ENCODE measurements at regions not wholly inside any gene's neighbourhood (a gene's known extent, or its start where the extent isn't known, plus 50 kb on each side); places are given as distances from the start of the nearest gene placed in this dataset.

DNA sequence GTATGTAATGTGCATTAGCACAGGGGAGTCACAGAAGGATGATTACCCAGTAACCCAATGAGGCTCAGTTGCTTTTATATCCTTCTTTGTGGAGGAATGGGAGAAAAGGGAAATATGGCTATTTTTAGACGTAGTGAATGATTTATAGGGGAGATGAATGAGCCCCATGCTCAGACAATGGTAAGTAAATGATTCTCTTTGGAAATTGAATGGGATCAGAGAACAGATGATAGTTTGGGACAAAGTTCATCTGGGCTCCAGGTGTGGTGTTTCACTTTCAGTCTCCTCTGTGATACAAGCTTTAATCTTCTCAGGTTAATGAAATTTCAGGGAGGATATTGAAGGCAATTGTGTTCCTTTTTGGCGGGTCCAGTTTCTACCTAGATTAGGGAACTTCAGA is 63.0 kb upstream of the MPP7 start (continued):
- TF ChIP-seq TGIF2 (CRISPR knock-in tag; IDR thresholded peaks at IDR 0.05) (no peak), ZNF160 (CRISPR knock-in tag; IDR thresholded peaks at IDR 0.05) (no peak), HMG20A (CRISPR knock-in tag; IDR thresholded peaks at IDR 0.05; ENCODE audit: borderline replicate concordance) (peak; percentile 52; the same call in 1 of the 2 replicates), CEBPG (CRISPR knock-in tag; IDR thresholded peaks at IDR 0.05) (0 out of 2 replicates have a peak, but pooled peaks have one; percentile 17), EHMT2 (IDR thresholded peaks at IDR 0.05; ENCODE audit: borderline replicate concordance, low read depth, low read length) (peak; percentile 43; the same call in 1 of the 2 replicates), ZNF605 (CRISPR knock-in tag; IDR thresholded peaks at IDR 0.05) (no peak), ZNF33A (CRISPR knock-in tag; IDR thresholded peaks at IDR 0.05; ENCODE audit: borderline replicate concordance) (no peak), HNF4G (IDR thresholded peaks at IDR 0.05; ENCODE audit: borderline replicate concordance, low read depth, low read length) (peak; percentile 64), HNF4G (CRISPR knock-in tag; IDR thresholded peaks at IDR 0.05; ENCODE audit: borderline replicate concordance, low read depth) (no peak), EED (CRISPR knock-in tag; IDR thresholded peaks at IDR 0.05) (no peak), ZNF124 (CRISPR knock-in tag; IDR thresholded peaks at IDR 0.05) (no peak), HMGA1 (CRISPR knock-in tag; conservative IDR thresholded peaks at IDR 0.05) (no peak), MIXL1 (CRISPR knock-in tag; IDR thresholded peaks at IDR 0.05) (0 out of 2 replicates have a peak, but pooled peaks have one; percentile 17), ZNF180 (CRISPR knock-in tag; IDR thresholded peaks at IDR 0.05; ENCODE audit: borderline replicate concordance, low read depth) (no peak)
- TF ChIP-seq, protein P1, sequence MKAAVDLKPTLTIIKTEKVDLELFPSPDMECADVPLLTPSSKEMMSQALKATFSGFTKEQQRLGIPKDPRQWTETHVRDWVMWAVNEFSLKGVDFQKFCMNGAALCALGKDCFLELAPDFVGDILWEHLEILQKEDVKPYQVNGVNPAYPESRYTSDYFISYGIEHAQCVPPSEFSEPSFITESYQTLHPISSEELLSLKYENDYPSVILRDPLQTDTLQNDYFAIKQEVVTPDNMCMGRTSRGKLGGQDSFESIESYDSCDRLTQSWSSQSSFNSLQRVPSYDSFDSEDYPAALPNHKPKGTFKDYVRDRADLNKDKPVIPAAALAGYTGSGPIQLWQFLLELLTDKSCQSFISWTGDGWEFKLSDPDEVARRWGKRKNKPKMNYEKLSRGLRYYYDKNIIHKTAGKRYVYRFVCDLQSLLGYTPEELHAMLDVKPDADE (CRISPR knock-in tag; IDR thresholded peaks at IDR 0.05) = no peak
- TF ChIP-seq, protein P2, sequence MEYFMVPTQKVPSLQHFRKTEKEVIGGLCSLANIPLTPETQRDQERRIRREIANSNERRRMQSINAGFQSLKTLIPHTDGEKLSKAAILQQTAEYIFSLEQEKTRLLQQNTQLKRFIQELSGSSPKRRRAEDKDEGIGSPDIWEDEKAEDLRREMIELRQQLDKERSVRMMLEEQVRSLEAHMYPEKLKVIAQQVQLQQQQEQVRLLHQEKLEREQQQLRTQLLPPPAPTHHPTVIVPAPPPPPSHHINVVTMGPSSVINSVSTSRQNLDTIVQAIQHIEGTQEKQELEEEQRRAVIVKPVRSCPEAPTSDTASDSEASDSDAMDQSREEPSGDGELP (IDR thresholded peaks at IDR 0.05; ENCODE audit: borderline replicate concordance, low read depth) = peak; percentile 77; the same call in 1 of the 2 replicates
- TF ChIP-seq, protein P3, sequence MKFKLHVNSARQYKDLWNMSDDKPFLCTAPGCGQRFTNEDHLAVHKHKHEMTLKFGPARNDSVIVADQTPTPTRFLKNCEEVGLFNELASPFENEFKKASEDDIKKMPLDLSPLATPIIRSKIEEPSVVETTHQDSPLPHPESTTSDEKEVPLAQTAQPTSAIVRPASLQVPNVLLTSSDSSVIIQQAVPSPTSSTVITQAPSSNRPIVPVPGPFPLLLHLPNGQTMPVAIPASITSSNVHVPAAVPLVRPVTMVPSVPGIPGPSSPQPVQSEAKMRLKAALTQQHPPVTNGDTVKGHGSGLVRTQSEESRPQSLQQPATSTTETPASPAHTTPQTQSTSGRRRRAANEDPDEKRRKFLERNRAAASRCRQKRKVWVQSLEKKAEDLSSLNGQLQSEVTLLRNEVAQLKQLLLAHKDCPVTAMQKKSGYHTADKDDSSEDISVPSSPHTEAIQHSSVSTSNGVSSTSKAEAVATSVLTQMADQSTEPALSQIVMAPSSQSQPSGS (CRISPR knock-in tag; IDR thresholded peaks at IDR 0.05) = peak; percentile 19; the same call in 1 of the 2 replicates
- TF ChIP-seq, protein P4, sequence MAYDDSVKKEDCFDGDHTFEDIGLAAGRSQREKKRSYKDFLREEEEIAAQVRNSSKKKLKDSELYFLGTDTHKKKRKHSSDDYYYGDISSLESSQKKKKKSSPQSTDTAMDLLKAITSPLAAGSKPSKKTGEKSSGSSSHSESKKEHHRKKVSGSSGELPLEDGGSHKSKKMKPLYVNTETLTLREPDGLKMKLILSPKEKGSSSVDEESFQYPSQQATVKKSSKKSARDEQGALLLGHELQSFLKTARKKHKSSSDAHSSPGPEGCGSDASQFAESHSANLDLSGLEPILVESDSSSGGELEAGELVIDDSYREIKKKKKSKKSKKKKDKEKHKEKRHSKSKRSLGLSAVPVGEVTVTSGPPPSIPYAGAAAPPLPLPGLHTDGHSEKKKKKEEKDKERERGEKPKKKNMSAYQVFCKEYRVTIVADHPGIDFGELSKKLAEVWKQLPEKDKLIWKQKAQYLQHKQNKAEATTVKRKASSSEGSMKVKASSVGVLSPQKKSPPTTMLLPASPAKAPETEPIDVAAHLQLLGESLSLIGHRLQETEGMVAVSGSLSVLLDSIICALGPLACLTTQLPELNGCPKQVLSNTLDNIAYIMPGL (CRISPR knock-in tag; IDR thresholded peaks at IDR 0.05; ENCODE audit: borderline replicate concordance in 1 of 2, low read depth in 1 of 2) = 0 out of 4 replicates have a peak, but pooled peaks of 1 of the 2 experiments have one; percentile 13
- TF ChIP-seq, protein P5, sequence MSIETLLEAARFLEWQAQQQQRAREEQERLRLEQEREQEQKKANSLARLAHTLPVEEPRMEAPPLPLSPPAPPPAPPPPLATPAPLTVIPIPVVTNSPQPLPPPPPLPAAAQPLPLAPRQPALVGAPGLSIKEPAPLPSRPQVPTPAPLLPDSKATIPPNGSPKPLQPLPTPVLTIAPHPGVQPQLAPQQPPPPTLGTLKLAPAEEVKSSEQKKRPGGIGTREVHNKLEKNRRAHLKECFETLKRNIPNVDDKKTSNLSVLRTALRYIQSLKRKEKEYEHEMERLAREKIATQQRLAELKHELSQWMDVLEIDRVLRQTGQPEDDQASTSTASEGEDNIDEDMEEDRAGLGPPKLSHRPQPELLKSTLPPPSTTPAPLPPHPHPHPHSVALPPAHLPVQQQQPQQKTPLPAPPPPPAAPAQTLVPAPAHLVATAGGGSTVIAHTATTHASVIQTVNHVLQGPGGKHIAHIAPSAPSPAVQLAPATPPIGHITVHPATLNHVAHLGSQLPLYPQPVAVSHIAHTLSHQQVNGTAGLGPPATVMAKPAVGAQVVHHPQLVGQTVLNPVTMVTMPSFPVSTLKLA (IDR thresholded peaks at IDR 0.05) = no peak
- TF ChIP-seq, protein P6, sequence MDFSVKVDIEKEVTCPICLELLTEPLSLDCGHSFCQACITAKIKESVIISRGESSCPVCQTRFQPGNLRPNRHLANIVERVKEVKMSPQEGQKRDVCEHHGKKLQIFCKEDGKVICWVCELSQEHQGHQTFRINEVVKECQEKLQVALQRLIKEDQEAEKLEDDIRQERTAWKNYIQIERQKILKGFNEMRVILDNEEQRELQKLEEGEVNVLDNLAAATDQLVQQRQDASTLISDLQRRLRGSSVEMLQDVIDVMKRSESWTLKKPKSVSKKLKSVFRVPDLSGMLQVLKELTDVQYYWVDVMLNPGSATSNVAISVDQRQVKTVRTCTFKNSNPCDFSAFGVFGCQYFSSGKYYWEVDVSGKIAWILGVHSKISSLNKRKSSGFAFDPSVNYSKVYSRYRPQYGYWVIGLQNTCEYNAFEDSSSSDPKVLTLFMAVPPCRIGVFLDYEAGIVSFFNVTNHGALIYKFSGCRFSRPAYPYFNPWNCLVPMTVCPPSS (IDR thresholded peaks at IDR 0.05) = no peak
- TF ChIP-seq, protein P7, sequence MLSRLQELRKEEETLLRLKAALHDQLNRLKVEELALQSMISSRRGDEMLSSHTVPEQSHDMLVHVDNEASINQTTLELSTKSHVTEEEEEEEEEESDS (CRISPR knock-in tag; IDR thresholded peaks at IDR 0.05; ENCODE audit: borderline replicate concordance) = no peak
- TF ChIP-seq, protein P8, sequence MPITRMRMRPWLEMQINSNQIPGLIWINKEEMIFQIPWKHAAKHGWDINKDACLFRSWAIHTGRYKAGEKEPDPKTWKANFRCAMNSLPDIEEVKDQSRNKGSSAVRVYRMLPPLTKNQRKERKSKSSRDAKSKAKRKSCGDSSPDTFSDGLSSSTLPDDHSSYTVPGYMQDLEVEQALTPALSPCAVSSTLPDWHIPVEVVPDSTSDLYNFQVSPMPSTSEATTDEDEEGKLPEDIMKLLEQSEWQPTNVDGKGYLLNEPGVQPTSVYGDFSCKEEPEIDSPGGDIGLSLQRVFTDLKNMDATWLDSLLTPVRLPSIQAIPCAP (CRISPR knock-in tag; IDR thresholded peaks at IDR 0.05; ENCODE audit: low read depth) = peak; percentile 55; the same call in 1 of the 2 replicates

Data from HepG2 (cell line).